ENCODE measurements at regions not wholly inside any gene's neighbourhood (a gene's known extent, or its start where the extent isn't known, plus 50 kb on each side); places are given as distances from the start of the nearest gene placed in this dataset.

DNA sequence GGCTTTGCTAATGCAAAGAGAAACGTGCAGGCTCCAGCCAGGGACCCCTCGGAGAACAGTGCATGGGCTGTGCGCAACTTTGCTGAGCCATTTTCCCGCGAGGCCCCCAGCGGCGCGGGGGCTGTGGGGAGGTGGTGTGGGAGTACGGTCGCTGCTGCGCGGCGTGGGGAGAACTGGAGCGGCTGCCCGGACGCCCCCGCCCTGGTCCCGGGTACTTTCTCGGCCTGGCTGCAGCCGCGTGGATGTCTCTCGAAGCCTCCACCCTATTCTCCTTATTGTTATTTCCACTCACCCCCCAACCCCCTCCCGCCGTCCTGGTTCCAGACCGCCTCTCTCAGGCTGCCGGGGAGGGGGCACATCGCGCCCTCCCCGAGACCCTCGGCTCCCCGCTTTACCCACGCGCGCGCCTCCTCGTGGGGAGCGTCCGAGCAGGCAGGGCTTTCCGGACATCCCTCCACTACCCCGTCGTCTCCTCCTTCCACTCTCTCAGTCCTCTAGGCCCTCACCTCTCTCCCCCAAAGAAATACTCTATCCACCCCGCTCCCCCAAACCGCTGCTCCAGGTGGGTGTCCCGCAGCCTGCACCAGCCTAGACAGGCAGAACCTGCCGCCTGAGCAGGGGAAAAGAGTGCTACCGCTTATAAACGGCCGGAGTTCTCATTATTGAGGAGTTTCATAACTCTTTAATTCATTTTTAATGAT, 68.6 kb upstream of the TBCA start:
- no peak for DNase-seq (ENCODE audit: low read depth)

DNA sequence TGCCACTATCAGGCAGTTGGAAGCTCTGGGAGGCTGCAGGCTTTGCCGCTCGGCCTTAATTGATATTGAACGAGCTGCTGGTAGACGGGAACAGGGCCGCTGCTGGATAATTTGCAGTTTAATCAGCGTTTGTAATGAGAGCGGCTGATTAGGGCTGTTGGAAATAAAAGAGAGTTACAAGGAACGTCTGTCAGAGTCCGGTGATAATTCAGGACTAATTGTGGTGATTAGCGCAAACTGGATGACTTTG, 68.2 kb upstream of the TBCA start:
- DNase-seq (ENCODE audit: low read depth), result no peak

DNA sequence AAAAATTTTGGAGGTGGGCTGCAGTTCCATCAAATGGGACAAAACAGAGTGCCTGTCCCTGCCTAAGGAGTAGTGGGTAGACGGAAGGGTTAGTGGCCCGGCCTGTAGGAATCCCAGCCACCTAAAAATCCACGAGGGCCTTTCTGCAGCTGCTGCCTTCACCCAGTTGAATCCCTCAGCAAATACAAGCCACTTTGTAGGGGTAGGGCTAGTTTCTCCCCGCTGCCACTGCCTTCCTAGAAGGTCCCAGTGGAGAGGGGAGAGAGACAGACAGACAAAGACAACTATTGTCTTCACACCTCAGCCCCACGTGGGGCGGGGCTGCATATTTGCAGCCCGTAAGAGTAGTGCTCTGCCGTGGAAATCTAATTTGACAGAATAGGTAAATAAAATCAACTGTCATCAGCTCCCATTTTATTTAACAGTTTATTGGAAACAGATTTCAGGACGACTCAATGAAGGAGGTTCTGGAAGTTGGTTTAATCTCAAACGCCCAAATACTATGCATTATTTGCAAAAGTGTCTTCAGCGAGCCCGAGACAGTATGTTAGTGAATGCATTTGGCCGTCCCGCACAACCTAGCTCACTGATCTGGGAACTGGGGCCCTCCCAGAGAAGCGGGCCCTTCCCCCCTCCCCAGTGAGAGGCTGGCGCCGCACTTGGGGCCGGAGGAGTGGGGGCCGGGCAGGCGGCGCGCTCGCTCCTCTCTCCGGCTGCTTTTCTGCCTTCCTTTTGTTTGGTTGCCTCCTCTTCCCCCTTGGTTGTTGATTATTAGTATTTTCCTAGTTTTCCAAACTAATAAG, 67.6 kb upstream of the TBCA start:
- no peak for DNase-seq (ENCODE audit: low read depth)

GRCh38 chr5:77842243-77842642, 66.1 kb upstream of the TBCA start:
- DNase-seq (ENCODE audit: low read depth), result no peak

DNA sequence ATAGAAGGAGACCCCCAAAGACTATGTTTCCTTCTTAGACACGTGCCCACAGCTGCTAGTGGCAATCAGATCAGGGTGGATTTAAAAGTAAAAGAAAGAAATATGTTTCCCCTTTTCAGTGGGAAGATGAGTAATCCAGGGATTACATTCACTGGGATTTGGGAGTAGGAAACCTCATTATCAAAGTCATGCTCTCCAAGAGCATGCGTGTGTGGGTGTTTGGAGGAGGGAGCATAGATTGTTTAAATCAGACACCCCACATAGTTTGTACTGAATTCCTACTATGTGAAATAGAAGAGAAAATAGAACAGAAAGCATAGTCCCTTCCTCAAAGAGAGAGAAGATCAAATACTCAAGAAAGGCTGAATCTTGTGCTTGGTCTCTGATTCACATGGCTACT, 65.5 kb upstream of the TBCA start:
- no peak for DNase-seq (ENCODE audit: low read depth)

DNA sequence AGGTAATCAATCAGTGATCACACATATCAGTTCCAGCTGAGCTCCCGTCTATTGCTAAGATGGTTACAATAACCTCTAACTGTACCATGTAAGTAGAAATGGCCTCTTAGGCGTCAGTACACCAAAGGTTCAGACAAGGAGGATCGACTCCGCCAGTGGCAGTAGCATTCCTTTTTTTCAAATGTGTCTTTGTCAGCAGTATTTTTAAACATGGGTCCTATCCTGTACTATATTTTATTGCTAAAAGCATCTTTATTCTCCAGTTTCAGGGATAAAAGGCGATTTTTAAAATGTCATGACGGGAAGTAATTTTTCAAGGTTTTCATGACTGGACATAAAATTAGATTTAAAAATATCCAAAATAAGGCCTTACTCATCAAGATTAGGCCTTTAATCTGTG, 64.8 kb upstream of the TBCA start:
- DNase-seq (ENCODE audit: low read depth), result no peak

DNA sequence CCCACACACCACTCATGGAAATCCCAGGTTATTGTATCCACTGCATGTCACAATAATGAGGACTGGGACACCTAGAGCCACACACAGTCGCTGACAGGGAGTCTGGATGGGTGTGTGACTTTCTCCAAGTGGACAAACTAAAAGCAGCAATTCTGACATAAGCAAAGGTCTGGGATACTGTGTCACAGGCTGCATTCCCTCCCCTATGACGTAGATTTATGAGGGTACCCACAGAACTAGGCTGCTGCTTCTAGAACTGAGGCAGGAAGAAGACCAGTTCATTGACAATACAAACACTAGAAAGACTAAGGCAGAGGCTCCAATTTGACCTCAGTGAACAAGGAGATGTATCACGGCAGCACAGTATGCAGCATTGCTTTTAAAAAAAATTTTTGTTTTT, 63.6 kb upstream of the TBCA start:
- no peak for DNase-seq (ENCODE audit: low read depth)

GRCh38 chr5:77832938-77833337, 56.8 kb upstream of the TBCA start:
- DNase-seq (ENCODE audit: low read depth), result no peak

DNA sequence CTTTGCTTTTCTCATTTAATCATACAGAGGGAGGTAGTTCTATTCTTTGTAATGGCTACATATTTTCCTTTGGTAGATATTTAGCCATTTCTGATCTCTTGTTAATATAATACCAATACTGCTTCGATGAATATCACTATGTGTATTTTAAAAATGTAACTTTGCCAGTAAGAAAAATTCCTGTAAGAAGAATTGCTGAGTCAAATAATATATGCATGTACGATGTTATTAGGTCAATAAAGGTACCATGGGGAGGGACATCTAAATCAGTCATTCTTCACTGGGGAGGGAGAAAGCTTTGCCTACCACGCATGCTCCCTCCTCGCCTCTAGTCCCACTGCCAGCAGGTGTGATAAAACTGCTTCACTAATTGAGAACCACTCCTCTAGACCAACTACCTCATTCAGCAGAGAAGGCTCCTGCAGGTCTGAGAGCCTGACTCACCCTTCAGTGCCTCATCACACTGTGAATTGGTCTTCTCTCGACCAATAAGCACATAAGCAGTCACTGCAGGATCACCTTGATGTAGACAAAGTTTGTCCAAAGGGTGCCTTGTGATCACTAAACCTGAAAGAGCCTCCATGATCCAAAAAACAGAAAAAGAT, 56.1 kb upstream of the TBCA start:
- DNase-seq (ENCODE audit: low read depth), result no peak

- no peak for DNase-seq (ENCODE audit: low read depth)
Observed at GRCh38 chr5:77828445-77828844, 52.3 kb upstream of the TBCA start.

Data from activated gamma-delta T cell treated with anti-CD3 and anti-CD28 coated beads, Interleukin-2, amount 50 U/mL, for 16 hours (primary cell).